Ishikawa (cell line): ENCODE measurements at regions not wholly inside any gene's neighbourhood (a gene's known extent, or its start where the extent isn't known, plus 50 kb on each side); places are given as distances from the start of the nearest gene placed in this dataset.

ENCODE experiments used
- CREB1 ChIP-seq: IDR thresholded peaks from 2 replicates; pipeline ENCODE4 v1.6.1; 2012; ENCODE audit warnings: low read depth
- EP300 ChIP-seq: IDR thresholded peaks from 2 replicates; pipeline ENCODE4 v1.6.1; 2012; ENCODE audit warnings: borderline replicate concordance
- FOXM1 ChIP-seq: IDR thresholded peaks from 2 replicates; pipeline ENCODE4 v1.6.1; 2012; ENCODE audit warnings: low read depth, borderline replicate concordance
- RAD21 ChIP-seq: IDR thresholded peaks from 2 replicates; pipeline ENCODE4 v1.6.1; 2012; ENCODE audit warnings: low read depth
- TAF1 ChIP-seq: IDR thresholded peaks from 2 replicates; pipeline ENCODE4 v1.6.1; 2012; ENCODE audit warnings: low read depth, mild to moderate bottlenecking
- ZBTB7A ChIP-seq: IDR thresholded peaks from 2 replicates; pipeline ENCODE4 v1.6.1; 2012; ENCODE audit warnings: low read depth
- TF ChIP-seq, protein P1 (sequence below): IDR thresholded peaks from 2 replicates; pipeline ENCODE4 v1.6.1; 2012

DNA sequence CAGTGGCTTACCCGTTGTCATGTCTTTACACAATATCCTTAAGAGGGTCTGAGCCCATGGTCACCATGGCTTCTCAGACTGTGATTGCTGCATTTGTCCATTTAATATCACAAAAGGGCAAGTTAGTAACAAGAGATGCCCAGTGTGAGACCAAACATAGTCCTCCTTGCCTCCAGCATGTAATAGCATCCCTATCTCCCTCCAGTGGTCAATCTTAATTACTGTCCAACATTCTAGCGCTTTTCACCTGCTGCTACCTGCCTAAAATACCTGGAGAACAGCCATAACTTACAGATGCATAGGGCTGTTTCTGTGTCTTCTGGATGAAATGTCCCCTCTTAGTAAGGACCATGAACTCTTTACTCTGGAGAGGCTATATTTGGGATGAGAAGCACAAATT is 267.2 kb upstream of the DAB2 start:
- TF ChIP-seq EP300 (no peak), CREB1 (no peak), RAD21 (no peak), FOXM1 (no peak), TAF1 (no peak), ZBTB7A (no peak)
- TF ChIP-seq, protein P1, sequence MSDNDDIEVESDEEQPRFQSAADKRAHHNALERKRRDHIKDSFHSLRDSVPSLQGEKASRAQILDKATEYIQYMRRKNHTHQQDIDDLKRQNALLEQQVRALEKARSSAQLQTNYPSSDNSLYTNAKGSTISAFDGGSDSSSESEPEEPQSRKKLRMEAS, result no peak
